ENCODE measurements at regions not wholly inside any gene's neighbourhood (a gene's known extent, or its start where the extent isn't known, plus 50 kb on each side); places are given as distances from the start of the nearest gene placed in this dataset.

GRCh38 chr13:87889254-87889653, 218.1 kb downstream of the SLITRK5 start:
- DNase-seq (ENCODE audit: extremely low read depth, low read depth): no peak
- TF ChIP-seq CTCF (IDR thresholded peaks at IDR 0.05; ENCODE audit: low read depth, low read length): no peak

- no peak for DNase-seq (ENCODE audit: extremely low read depth, low read depth)
- TF ChIP-seq CTCF (IDR thresholded peaks at IDR 0.05; ENCODE audit: low read depth, low read length): no peak
Measured at GRCh38 chr13:87893186-87893585, 222.0 kb downstream of the SLITRK5 start.

DNA sequence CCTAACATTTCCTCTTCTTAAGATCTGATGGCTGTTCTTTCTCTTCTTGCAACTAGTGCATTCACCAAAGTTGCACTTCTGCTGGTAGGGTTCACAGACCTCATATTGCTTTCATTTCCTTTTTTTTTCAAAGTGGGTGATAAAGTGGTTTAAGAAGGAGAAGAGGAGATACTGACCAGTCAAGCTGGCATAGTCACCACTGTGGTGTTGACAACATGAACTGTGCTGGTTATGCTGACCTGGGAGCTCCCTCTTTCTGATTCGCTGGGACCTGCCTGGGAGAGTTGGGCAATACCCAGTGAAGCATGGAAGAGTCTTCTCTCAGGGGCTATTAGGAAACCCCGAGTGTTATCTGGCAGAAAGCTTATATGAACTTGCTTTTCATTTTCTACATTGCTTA, 222.9 kb downstream of the SLITRK5 start:
- DNase-seq (ENCODE audit: extremely low read depth, low read depth): no peak
- TF ChIP-seq CTCF (IDR thresholded peaks at IDR 0.05; ENCODE audit: low read depth, low read length): no peak

DNA sequence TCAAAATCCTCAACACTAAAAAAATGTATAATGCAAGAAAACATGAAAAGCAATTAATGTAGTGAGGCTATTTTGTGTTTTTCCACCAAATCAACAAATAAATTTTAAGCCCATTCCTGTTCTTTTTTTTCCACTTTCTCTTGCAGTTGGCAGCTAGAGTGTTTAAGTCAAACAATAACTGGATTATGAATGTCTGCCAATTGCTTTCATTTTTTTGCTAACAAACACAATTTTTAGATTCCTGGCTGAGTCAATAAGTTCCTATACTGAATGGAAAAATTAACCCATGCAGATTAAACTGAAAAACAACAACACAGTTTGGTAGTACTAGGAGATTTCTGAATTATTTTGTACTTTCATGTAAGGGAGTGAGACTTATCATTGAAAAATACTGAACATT, 232.4 kb downstream of the SLITRK5 start:
- TF ChIP-seq CTCF (IDR thresholded peaks at IDR 0.05; ENCODE audit: low read depth, low read length): no peak
- DNase-seq (ENCODE audit: extremely low read depth, low read depth): no peak

DNA sequence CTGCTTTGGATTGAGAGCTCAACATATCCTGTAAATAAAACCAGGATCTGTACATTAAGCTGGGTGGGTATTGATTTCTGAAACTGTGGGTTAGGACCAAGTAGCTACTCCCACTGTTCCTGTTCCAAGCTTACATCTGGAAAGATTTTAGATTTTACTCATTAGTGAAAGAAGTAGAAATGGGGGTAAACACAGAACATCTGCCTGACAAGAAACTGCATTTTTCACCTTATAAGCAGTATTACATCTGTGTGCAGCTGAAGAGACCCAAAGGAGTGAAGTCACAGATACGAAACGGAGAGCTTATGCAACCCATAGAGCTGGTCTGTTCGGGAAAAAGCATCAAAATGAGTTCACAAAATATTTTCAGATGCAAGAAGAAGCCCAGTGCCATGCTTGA, 235.2 kb downstream of the SLITRK5 start:
- TF ChIP-seq CTCF (IDR thresholded peaks at IDR 0.05; ENCODE audit: low read depth, low read length): no peak
- DNase-seq (ENCODE audit: extremely low read depth, low read depth): no peak

DNA sequence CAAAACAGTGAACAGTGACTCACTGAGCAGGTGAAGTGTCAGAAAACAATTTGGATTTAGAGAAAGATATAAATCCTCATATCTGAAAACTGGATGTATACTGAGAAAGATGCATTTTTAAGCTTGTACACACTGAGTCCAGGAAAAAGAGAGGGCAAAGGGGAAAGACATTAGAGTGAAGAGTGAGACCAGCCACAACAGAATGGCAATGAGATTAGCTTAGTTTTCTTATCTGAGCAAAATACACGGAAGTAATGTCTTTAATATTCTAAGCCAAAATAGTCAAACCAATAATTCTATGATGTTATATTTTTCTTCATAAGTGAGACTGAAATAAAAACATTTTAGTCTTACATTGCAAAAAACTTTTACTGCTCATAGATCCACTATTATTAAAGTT, 236.0 kb downstream of the SLITRK5 start:
- no peak for DNase-seq (ENCODE audit: extremely low read depth, low read depth)
- TF ChIP-seq CTCF (IDR thresholded peaks at IDR 0.05; ENCODE audit: low read depth, low read length): no peak

- no peak for TF ChIP-seq CTCF (IDR thresholded peaks at IDR 0.05; ENCODE audit: low read depth, low read length)
- no peak for DNase-seq (ENCODE audit: extremely low read depth, low read depth)
Measured at GRCh38 chr13:87919956-87920355, 248.8 kb downstream of the SLITRK5 start.

Data from AG09319 (cell line).